Activated CD4-positive, alpha-beta T cell treated with anti-CD3 and anti-CD28 coated beads for 48 hours (primary cell): ENCODE measurements at regions not wholly inside any gene's neighbourhood (a gene's known extent, or its start where the extent isn't known, plus 50 kb on each side); places are given as distances from the start of the nearest gene placed in this dataset.
"Not testable (repeated sequence)": the region's sequence is repeated elsewhere in the genome, so short reads cannot be mapped to it uniquely, and the experiment has no call there.

Experiments
- DNase-seq: peaks from one replicate; pipeline ENCODE4 v3.0.0-alpha.2; 2020

GRCh38 chr6:113006494-113006893, 659.4 kb downstream of the RFPL4B start:
- no peak for DNase-seq

GRCh38 chr6:113009682-113010081, 662.6 kb downstream of the RFPL4B start:
- no peak for DNase-seq

GRCh38 chr6:113010196-113010989, 663.3 kb downstream of the RFPL4B start:
- DNase-seq: no peak

GRCh38 chr6:113011389-113011788, 664.3 kb downstream of the RFPL4B start:
- no peak for DNase-seq

DNA sequence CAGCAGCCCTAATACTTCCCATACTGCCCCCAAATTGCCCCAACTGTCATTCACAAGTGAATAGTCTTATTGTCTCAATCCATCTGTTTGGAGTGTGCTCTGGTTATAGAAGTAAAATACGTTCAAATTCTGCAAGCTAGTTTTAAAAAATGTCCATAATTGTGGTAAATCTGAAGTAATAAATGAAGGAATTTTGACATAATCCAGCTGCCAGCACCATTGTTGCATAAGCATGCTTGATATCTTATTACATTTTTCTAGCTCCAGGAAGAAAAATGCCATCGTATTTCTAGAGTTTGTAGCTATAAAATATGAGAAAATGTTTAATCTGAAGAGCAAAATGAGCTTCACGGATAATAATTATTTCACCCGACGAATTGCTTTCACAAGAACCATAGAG, 664.7 kb downstream of the RFPL4B start:
- DNase-seq: no peak

- DNase-seq: no peak
Observed at GRCh38 chr6:113015249-113015648, 668.1 kb downstream of the RFPL4B start.

- no peak for DNase-seq
Observed at GRCh38 chr6:113017353-113017752, 670.2 kb downstream of the RFPL4B start.

DNA sequence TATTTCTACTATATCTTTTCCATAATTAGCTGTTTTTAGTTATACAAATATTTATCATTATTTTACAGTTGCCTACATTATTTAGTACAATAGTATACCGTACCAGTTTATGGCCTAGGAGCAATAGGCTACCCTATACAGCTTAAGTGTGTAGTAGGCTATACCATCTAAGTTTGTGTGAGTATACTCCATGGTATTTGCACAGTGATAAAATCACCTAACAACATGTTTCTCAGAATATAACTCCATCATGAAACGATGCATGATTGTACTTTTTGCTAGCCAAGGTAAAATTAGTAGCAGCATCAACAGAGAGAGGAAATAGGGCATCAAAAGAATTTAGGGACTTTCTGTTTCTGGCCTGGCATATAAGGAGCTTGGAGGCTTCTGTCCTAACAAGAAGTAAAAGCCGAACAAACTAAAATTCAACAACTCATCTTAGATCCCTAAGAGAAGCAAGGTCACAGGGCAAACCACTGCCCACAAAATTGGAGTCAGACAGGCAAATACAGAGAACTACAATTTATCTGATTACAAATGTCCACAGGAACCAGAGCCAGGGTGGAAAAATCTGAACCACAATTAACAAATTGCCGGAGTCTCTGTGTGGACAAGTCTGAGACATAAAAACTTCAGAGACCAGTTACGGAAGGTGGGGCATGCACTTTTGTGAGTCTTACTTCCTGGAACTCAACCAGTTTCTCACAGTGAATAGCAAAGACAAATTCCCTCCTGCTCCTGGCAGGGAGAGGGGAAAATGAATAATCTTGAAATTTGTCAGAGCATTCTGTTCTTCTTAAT, 671.4 kb downstream of the RFPL4B start:
- DNase-seq: no peak

DNA sequence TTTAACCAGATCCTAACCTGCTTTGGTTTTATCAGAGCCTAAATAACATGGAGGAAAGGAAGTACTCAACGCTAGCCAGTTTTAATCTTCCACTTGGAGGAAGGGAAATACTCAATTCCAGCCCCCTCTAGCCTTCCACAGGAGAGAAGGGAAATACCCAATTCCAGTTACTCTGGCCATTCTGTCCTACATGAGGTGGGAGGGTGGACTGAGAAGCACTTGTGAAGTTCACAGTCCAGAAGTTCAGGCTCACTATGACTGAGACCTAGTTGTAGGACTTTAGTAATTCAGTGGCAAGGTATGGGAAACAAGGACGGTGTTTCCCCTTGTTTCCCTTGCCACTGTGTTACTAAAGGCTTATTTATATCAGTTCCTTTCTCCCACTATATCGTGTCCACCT, 672.0 kb downstream of the RFPL4B start:
- DNase-seq: no peak

DNA sequence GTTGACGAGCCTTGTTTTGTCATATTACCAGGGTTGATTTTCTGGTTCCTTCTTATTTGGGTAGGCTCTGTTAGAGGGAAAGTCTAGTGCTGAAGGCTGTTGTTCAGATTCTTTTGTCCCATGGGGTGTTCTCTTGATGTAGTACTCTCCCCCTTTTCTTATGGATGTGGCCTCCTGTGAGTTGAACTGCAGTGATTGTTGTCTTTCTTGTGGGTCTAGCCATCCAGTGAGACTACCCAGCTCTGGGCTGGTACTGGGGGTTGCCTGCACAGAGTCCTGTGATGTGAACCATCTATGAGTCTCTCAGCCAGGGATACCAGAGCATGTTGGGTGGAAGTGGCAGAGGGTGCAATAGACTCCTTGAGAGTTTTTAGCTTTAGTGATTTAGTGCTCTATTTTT, 680.6 kb downstream of the RFPL4B start:
- DNase-seq: no peak

DNA sequence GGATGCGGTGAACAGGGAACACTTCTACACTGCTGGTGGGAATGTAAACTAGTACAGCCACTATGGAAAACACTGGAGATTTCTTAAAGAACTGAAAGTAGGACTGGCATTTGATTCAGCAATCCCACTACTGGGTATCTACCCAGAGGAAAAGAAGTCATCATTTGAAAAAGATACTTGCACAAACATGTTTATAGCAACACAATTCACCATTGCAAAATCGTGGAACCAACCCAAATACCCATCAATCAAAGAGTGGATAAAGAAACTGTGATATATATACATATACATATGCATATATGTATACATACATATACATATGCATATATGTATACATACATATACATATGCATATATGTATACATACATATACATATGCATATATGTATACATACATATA, 682.0 kb downstream of the RFPL4B start:
- not testable (repeated sequence) for DNase-seq

DNA sequence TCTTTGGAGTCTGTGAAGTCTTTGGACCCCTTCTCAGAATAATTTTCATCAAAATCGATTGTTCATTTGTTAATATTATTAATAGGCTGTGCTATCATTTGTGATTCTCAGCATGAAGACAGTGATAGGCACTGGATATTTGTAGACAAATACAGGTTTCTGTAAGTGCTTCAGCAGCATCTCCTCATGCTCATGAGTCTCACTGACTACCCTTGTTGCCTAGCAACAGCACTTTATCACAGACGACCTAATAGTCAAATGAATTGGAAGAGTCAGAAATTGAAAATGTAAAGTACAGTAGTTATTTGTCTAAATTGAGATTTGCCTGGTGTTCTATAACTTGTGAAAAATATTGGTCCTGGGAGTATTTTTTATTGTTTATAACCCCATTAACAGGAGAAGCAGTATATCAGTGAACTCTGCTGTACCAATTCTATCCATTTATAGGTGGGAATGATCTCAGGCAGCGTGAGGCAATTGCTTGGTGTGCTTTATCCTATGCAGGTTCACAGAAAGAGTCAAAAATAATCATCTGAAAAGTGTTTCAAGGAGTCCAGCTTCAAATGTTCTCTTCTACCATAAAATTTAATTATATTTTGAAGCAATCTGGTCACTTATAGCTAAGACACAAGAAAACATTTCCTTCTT, 684.6 kb downstream of the RFPL4B start:
- DNase-seq: no peak

DNA sequence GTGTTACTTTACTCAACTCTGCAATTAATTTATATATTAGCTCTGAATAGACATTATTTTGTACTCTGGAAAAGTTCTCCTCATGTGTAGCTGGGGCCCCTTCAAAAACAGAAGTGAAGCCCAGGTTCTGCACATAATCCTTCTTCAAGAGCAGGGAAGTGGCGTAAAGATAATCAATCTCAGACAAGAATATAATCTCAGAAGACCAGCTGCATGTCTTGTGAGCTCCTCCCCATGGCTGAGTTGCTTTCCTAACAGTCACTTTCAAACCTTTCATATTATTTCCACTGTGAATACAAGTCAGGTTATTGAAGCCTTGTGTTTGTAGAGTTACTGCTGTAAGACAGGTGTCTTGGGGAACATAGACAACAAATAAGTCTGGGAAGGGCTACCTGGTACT, 691.9 kb downstream of the RFPL4B start:
- DNase-seq: no peak

DNA sequence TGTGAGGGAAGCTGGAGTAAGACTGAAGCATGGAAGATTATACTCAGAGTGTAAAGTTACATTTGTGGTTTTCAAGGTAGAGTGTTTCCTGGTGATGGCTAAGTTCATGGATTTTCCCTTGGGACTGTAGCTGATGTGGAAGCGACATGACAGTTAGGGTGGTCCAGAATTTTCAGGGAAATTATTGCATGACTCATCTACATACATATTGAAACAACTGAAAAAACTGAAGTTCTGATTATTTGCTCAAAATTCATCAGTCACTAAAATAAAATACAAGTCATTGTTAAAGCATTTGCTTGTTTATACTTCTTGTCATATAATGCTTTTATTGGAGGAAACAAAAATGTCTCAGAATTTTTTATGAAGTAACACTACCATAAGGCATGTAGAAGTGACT, 700.0 kb downstream of the RFPL4B start:
- DNase-seq: no peak

DNA sequence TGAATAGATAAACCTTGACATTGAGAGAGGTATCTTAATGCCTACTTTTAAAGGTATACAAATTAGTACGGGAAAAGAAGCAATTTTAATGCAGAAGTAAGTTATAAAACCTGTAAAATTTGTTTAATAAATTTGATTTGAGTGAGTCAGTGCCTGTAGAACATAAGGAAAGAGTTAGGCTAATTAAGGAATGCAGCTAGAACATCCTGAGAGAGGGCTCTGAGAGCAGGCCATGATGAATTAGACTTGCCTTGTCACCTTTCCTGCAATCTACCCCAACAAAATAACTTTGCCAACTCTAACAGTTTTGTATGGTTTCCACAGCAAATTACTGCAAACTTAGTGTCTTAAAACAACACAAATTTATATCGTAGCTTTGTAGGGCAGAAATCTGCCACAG, 700.8 kb downstream of the RFPL4B start:
- DNase-seq: no peak

GRCh38 chr6:113048741-113049140, 701.6 kb downstream of the RFPL4B start:
- no peak for DNase-seq

DNA sequence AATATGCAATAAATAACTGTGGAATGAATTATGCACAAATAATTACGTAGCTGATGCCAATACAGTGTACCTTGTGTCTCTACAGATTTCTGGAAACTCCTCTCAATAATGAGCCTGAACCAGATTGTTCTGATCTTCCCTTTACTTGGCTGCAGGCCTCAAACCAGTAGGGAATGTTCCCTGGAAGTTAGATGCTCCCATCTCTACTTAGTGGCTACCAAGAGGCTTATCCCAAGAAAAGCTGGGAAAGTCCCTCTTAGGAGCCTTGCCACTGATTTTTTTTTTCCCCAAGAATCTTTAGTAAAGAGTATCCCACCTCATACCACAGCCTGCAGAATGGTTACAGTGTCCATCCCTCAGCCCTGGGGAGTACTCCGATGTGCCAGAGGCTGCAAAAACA, 702.1 kb downstream of the RFPL4B start:
- DNase-seq: no peak

GRCh38 chr6:113050010-113050858, 703.1 kb downstream of the RFPL4B start:
- no peak for DNase-seq

DNA sequence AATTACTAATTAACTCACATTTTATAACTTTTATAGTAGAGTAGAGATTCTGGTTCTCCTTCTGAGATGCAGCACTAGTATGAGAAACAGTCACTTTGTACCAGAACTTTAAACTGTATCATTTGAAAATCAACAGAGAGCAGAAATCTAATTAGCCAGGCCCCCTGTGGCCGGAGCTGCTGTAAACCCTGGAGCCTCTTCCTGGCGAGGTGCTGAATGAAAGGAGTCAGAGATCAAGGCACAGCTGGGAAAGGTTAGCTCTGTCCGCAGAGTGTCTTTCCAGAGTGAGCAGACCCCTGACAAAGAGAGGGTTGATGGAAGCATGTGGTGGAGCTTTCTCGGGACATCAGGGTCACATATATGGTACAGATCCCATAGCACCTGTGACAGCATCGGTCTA, 703.8 kb downstream of the RFPL4B start:
- DNase-seq: no peak

- no peak for DNase-seq
Observed at GRCh38 chr6:113052506-113052905, 705.4 kb downstream of the RFPL4B start.

GRCh38 chr6:113055061-113055460, 707.9 kb downstream of the RFPL4B start:
- DNase-seq: no peak

- DNase-seq: no peak
Observed at GRCh38 chr6:113055998-113056397, 708.9 kb downstream of the RFPL4B start.

- no peak for DNase-seq
Observed at GRCh38 chr6:113057567-113058053, 710.5 kb downstream of the RFPL4B start.
